ENCODE measurements at regions not wholly inside any gene's neighbourhood (a gene's known extent, or its start where the extent isn't known, plus 50 kb on each side); places are given as distances from the start of the nearest gene placed in this dataset.
"Not testable (repeated sequence)": the region's sequence is repeated elsewhere in the genome, so short reads cannot be mapped to it uniquely, and the experiment has no call there.

GRCh38 chr4:184281231-184282139 is 63.8 kb upstream of the ENPP6 start:
- no peak for DNase-seq

- no peak for DNase-seq
Observed at GRCh38 chr4:184280591-184281071, 63.0 kb upstream of the ENPP6 start.

- no peak for DNase-seq
Observed at GRCh38 chr4:184280137-184280536, 62.5 kb upstream of the ENPP6 start.

GRCh38 chr4:184279496-184280061 is 61.9 kb upstream of the ENPP6 start:
- no peak for DNase-seq

- not testable (repeated sequence) for DNase-seq
Observed at GRCh38 chr4:184277769-184278168, 60.1 kb upstream of the ENPP6 start.

- DNase-seq, result not testable (repeated sequence)
Observed at GRCh38 chr4:184277010-184277409, 59.3 kb upstream of the ENPP6 start.

GRCh38 chr4:184276346-184276745 is 58.7 kb upstream of the ENPP6 start:
- not testable (repeated sequence) for DNase-seq

GRCh38 chr4:184275766-184276165 is 58.1 kb upstream of the ENPP6 start:
- no peak for DNase-seq

GRCh38 chr4:184274286-184274951 is 56.7 kb upstream of the ENPP6 start:
- DNase-seq, result no peak

GRCh38 chr4:184273166-184274147 is 55.8 kb upstream of the ENPP6 start:
- DNase-seq, result no peak

GRCh38 chr4:184270808-184271413 is 53.2 kb upstream of the ENPP6 start:
- DNase-seq, result no peak

- DNase-seq, result no peak
Observed at GRCh38 chr4:184269879-184270430, 52.3 kb upstream of the ENPP6 start.

GRCh38 chr4:184268584-184269160 is 51.0 kb upstream of the ENPP6 start:
- no peak for DNase-seq

- peak; percentile 19 for DNase-seq
Observed at GRCh38 chr4:184267673-184268583, 50.3 kb upstream of the ENPP6 start.

All from muscle of arm (tissue), 1 donor.